K562 (cell line): ENCODE measurements at regions not wholly inside any gene's neighbourhood (a gene's known extent, or its start where the extent isn't known, plus 50 kb on each side); places are given as distances from the start of the nearest gene placed in this dataset.

ENCODE experiments used
- ATAC-seq: fragments of 200-7000 bp; cut with Tn5 transposase; 3 replicates; pipeline ENCODE4 v1.9.1; 2020; ENCODE audit warnings: moderate library complexity
- BruUV-seq: library from RNA; stranded (reverse); fragments of 400-500 nt; replicated peaks from 2 replicates; lab custom pipeline; 2021; lab: Mats Ljungman, UMichigan
- CTCF ChIA-PET: fragments of 300-600 bp; formaldehyde crosslinking; extraction: SDS; loops from one replicate; lab custom pipeline; 2021; ENCODE audit warnings: low intra/inter-chr PET ratio; lab: Yijun Ruan, JAX
- POLR2A ChIA-PET: fragments of 300-600, 350-650 bp; sonication (Branson Sonifier 250); formaldehyde crosslinking; extraction: SDS; loops from one replicate; lab custom pipeline; 2021; ENCODE audit warnings: antibody characterized with exemption, inconsistent platforms; lab: Yijun Ruan, JAX
- DNase-seq, 4 experiments: peaks; one replicate each; pipeline versions ENCODE4 v3.0.0 to v3.0.0-alpha.2; 2011 to 2018; ENCODE audit warnings: low spot score in 3 of 4, mixed read lengths in 3 of 4; ENCODE audit errors: extremely low read depth in 1 of 4
- FAIRE-seq: peaks from 2 replicates; lab custom pipeline; 2011; peaks lifted over from hg19 to GRCh38; lab: Jason Lieb, UNC
- H2AFZ ChIP-seq: 2 replicates; pipeline ENCODE4 v1.6.0; 2011; ENCODE audit warnings: low read depth, low read length, control low read depth, inconsistent platforms
- H3K27ac ChIP-seq: fragments of 200-600 bp; 3 replicates; pipeline ENCODE4 v1.8.0; 2011; ENCODE audit warnings: low read depth, mild to moderate bottlenecking, control low read depth, inconsistent platforms, low read length, moderate library complexity, mixed read lengths; ENCODE audit errors: extremely low read depth
- H3K27me3 ChIP-seq, 2 experiments: fragments of 300-600 bp in 1 of 2; 2 replicates in 1 of 2; 3 replicates in 1 of 2; pipeline versions ENCODE4 v1.6.0 to v1.8.0; 2011; ENCODE audit warnings: inconsistent platforms in 2 of 2, low read length in 2 of 2, mild to moderate bottlenecking in 1 of 2, mixed read lengths in 1 of 2, moderate library complexity in 1 of 2; ENCODE audit not compliant: control insufficient read depth in 2 of 2, insufficient read depth in 2 of 2
- H3K36me3 ChIP-seq: fragments of 300-600 bp; 3 replicates; pipeline ENCODE4 v1.8.0; 2011; ENCODE audit warnings: mild to moderate bottlenecking, low read length, inconsistent platforms; ENCODE audit not compliant: control insufficient read depth, insufficient read depth
- H3K4me1 ChIP-seq, 2 experiments: fragments of 200-600 bp in 1 of 2; replicated peaks in 1 of 2; 2 replicates in 1 of 2; 3 replicates in 1 of 2; pipeline versions ENCODE4 v1.5.1 to v1.8.0; 2011; ENCODE audit warnings: inconsistent platforms in 2 of 2, low read length in 2 of 2, mild to moderate bottlenecking in 1 of 2, mixed read lengths in 1 of 2, moderate library complexity in 1 of 2; ENCODE audit not compliant: control insufficient read depth in 2 of 2, insufficient read depth in 2 of 2
- H3K4me2 ChIP-seq: 2 replicates; pipeline ENCODE4 v1.6.1; 2011; ENCODE audit warnings: low read length, control low read depth, inconsistent platforms, mixed read lengths; ENCODE audit not compliant: insufficient read depth
- H3K4me3 ChIP-seq: fragments of 200-600 bp; sonication (generic), shearing (Covaris generic); 2 replicates; pipeline ENCODE4 v1.5.1; 2016; ENCODE audit warnings: control low read depth, inconsistent platforms
- H3K79me2 ChIP-seq: fragments of 200-600 bp; 3 replicates; pipeline ENCODE4 v1.8.0; 2011; ENCODE audit warnings: low read length, inconsistent platforms; ENCODE audit not compliant: control insufficient read depth, insufficient read depth
- H3K9ac ChIP-seq, 2 experiments: 2 replicates each; pipeline versions ENCODE4 v1.6.0 to v1.6.1; 2011; ENCODE audit warnings: low read depth in 2 of 2, low read length in 2 of 2, control low read depth in 1 of 2, inconsistent platforms in 1 of 2, mild to moderate bottlenecking in 1 of 2, mixed read lengths in 1 of 2; ENCODE audit not compliant: insufficient read depth in 1 of 2
- H3K9me1 ChIP-seq: one replicate; pipeline ENCODE4 v1.6.0; 2011; ENCODE audit warnings: inconsistent platforms, mild to moderate bottlenecking, low read length, moderate library complexity; ENCODE audit not compliant: control insufficient read depth, insufficient read depth
- H3K9me3 ChIP-seq: replicated peaks from 2 replicates; pipeline ENCODE4 v1.5.1; 2011; ENCODE audit warnings: low read depth, low read length, inconsistent platforms; ENCODE audit not compliant: control insufficient read depth, insufficient read depth
- H4K20me1 ChIP-seq: replicated peaks from 2 replicates; pipeline ENCODE4 v1.6.1; 2011; ENCODE audit warnings: low read length, inconsistent platforms, mixed read lengths; ENCODE audit not compliant: control insufficient read depth, insufficient read depth
- CC2D1A ChIP-seq: fragments of 450-650 bp; IDR thresholded peaks from 2 replicates; pipeline ENCODE4 v1.6.1; 2017; ENCODE audit warnings: mild to moderate bottlenecking
- ETV6 ChIP-seq, 3 experiments: fragments of 150-350 bp in 1 of 3; sonication (generic) in 1 of 3; formaldehyde crosslinking in 1 of 3; IDR thresholded peaks; 2 replicates each; pipeline versions ENCODE4 v1.6.1 to v1.8.0; 2014 to 2022; ENCODE audit warnings: borderline replicate concordance in 2 of 3, low read depth in 2 of 3, antibody characterized with exemption in 1 of 3, low read length in 1 of 3, mild to moderate bottlenecking in 1 of 3, missing genetic modification reagents in 1 of 3
- HNRNPL ChIP-seq: fragments of 200-400 bp; formaldehyde crosslinking; IDR thresholded peaks from 2 replicates; pipeline ENCODE4 v1.6.1; 2017; ENCODE audit warnings: low read depth, mild to moderate bottlenecking, low read length
- KHSRP ChIP-seq: fragments of 450-650 bp; IDR thresholded peaks from 2 replicates; pipeline ENCODE4 v1.6.1; 2017
- POLR3G ChIP-seq: IDR thresholded peaks from 2 replicates; pipeline ENCODE4 v1.6.1; 2011; ENCODE audit not compliant: insufficient read length, insufficient replicate concordance; ENCODE audit errors: extremely low read depth
- WHSC1 ChIP-seq: IDR thresholded peaks from one replicate; pipeline ENCODE4 v1.6.1; 2012; ENCODE audit warnings: low read length, control low read depth, inconsistent platforms
- ZNF79 ChIP-seq: fragments of 250-450 bp; sonication (Bioruptor Pico); IDR thresholded peaks from 2 replicates; pipeline ENCODE4 v1.4.0; 2020; ENCODE audit warnings: low read depth, mild to moderate bottlenecking, moderate library complexity
- WGBS: fragments of 100-300 bp; shearing (Covaris generic); methylation state at CpG from one replicate; pipeline ENCODE4 v1.1.6; 2016; ENCODE audit warnings: low coverage, mixed read lengths; ENCODE audit not compliant: insufficient coverage; ENCODE audit errors: missing lambda C conversion rate; 5-methylcytosine and 5-hydroxymethylcytosine counted together
- in situ Hi-C: fragments of 300-500 bp; cut with MboI; formaldehyde crosslinking; loops from 4 replicates; pipeline ENCODE4 v1.15.0; 2018; ENCODE audit warnings: inconsistent platforms, mixed read lengths
- intact Hi-C: fragments of 100-400 bp; cut with micrococcal nuclease; formaldehyde crosslinking; loops from 2 replicates; pipeline ENCODE4 v1.14.2; 2022
- TF ChIP-seq, protein P1 (sequence below), 2 experiments: IDR thresholded peaks in 1 of 2; conservative IDR thresholded peaks in 1 of 2; 2 replicates each; pipeline ENCODE4 v1.6.1; 2016; ENCODE audit warnings: low read depth in 2 of 2, mild to moderate bottlenecking in 1 of 2, missing compliant biosample characterization in 1 of 2, missing genetic modification characterization in 1 of 2, moderate library complexity in 1 of 2
- TF ChIP-seq, protein P2 (sequence below): fragments of 150-350 bp; IDR thresholded peaks from 2 replicates; pipeline ENCODE4 v1.6.1; 2014; ENCODE audit warnings: low read depth, mild to moderate bottlenecking, low read length, borderline replicate concordance
- TF ChIP-seq, protein P3 (sequence below): sonication (generic); formaldehyde crosslinking; IDR thresholded peaks from 2 replicates; pipeline ENCODE4 v1.9.0; 2022; ENCODE audit warnings: mild to moderate bottlenecking, missing genetic modification reagents
- TF ChIP-seq, protein P4 (sequence below): fragments of 250-450 bp; sonication (Bioruptor Pico); IDR thresholded peaks from 2 replicates; pipeline ENCODE4 v1.5.0; 2020; ENCODE audit warnings: mild to moderate bottlenecking, borderline replicate concordance

DNA sequence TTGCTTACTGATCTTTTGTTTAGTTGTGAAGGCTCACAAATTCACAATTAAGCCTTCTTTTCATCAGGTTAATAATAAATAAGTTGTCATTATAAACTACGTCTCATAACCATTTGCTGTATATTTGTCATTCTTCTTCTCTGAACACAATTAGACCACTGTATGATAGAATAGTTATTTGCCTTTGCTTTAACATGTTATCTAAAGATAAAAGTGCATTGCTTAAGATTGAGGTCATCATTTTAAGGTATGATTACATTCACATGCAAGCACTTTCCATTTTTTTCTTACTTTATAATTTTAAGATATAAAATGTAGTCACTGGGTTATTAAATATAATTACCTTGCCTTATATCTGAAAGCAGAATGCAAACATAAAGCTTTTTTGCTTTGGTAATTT, 80.1 kb upstream of the GLS start:
- no peaks in the 10 kb centered on the region for H3K9me3 ChIP-seq
- no peak for FAIRE-seq
- intact Hi-C loops: loop anchor here (10.0 kb wide), 3 partner anchors 266 to 706 kb away; partner anchors contain the start of gene NEMP2
- ChIA-PET CTCF (no interaction called here), POLR2A (interaction anchor here (1.5 kb wide), 1 partner anchor 8 kb away, joined by 3 read pairs; no protein-coding TSS in a partner anchor)
- BruUV-seq: no TSS peak
- no peak overlapping the region for H3K9ac ChIP-seq
- DNase-seq: no peak
- no peaks in the 10 kb centered on the region for H3K27me3 ChIP-seq
- H3K79me2 ChIP-seq: no peaks in the 10 kb centered on the region
- no peak overlapping the region for H3K4me3 ChIP-seq
- 25% methylated on average over 1 of the region's 1 CpG for WGBS
- H3K4me2 ChIP-seq: no peak overlapping the region
- in situ Hi-C loops: no loop called here
- H3K27ac ChIP-seq: no peak overlapping the region
- no peak for ATAC-seq
- no peaks in the 10 kb centered on the region for H3K36me3 ChIP-seq
- H2AFZ ChIP-seq: no peak overlapping the region
- no peaks in the 10 kb centered on the region for H3K9me1 ChIP-seq
- no peaks in the 10 kb centered on the region; a peak in 1 of 5 replicates for H3K4me1 ChIP-seq
- H4K20me1 ChIP-seq: no peaks in the 10 kb centered on the region
- no peak for TF ChIP-seq ETV6 (IDR thresholded peaks at IDR 0.05; ENCODE audit: borderline replicate concordance in 1 of 2, low read depth in 2 of 2, low read length in 1 of 2)
- TF ChIP-seq ETV6 (CRISPR knock-in tag; IDR thresholded peaks at IDR 0.05; ENCODE audit: borderline replicate concordance): no peak
- TF ChIP-seq, protein P1, sequence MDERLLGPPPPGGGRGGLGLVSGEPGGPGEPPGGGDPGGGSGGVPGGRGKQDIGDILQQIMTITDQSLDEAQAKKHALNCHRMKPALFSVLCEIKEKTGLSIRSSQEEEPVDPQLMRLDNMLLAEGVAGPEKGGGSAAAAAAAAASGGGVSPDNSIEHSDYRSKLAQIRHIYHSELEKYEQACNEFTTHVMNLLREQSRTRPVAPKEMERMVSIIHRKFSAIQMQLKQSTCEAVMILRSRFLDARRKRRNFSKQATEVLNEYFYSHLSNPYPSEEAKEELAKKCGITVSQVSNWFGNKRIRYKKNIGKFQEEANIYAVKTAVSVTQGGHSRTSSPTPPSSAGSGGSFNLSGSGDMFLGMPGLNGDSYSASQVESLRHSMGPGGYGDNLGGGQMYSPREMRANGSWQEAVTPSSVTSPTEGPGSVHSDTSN (CRISPR knock-in tag; IDR thresholded peaks at IDR 0.05; ENCODE audit: low read depth): no peak
- TF ChIP-seq, protein P1 (tag; conservative IDR thresholded peaks at IDR 0.05; ENCODE audit: low read depth): no peak
- no peak for TF ChIP-seq WHSC1
- no peak for TF ChIP-seq POLR3G
- TF ChIP-seq, protein P2, sequence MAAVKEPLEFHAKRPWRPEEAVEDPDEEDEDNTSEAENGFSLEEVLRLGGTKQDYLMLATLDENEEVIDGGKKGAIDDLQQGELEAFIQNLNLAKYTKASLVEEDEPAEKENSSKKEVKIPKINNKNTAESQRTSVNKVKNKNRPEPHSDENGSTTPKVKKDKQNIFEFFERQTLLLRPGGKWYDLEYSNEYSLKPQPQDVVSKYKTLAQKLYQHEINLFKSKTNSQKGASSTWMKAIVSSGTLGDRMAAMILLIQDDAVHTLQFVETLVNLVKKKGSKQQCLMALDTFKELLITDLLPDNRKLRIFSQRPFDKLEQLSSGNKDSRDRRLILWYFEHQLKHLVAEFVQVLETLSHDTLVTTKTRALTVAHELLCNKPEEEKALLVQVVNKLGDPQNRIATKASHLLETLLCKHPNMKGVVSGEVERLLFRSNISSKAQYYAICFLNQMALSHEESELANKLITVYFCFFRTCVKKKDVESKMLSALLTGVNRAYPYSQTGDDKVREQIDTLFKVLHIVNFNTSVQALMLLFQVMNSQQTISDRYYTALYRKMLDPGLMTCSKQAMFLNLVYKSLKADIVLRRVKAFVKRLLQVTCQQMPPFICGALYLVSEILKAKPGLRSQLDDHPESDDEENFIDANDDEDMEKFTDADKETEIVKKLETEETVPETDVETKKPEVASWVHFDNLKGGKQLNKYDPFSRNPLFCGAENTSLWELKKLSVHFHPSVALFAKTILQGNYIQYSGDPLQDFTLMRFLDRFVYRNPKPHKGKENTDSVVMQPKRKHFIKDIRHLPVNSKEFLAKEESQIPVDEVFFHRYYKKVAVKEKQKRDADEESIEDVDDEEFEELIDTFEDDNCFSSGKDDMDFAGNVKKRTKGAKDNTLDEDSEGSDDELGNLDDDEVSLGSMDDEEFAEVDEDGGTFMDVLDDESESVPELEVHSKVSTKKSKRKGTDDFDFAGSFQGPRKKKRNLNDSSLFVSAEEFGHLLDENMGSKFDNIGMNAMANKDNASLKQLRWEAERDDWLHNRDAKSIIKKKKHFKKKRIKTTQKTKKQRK: no peak
- TF ChIP-seq, protein P3, sequence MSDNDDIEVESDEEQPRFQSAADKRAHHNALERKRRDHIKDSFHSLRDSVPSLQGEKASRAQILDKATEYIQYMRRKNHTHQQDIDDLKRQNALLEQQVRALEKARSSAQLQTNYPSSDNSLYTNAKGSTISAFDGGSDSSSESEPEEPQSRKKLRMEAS (CRISPR knock-in tag): no peak
- no peak for TF ChIP-seq HNRNPL
- no peak for TF ChIP-seq KHSRP
- no peak for TF ChIP-seq CC2D1A
- TF ChIP-seq, protein P4, sequence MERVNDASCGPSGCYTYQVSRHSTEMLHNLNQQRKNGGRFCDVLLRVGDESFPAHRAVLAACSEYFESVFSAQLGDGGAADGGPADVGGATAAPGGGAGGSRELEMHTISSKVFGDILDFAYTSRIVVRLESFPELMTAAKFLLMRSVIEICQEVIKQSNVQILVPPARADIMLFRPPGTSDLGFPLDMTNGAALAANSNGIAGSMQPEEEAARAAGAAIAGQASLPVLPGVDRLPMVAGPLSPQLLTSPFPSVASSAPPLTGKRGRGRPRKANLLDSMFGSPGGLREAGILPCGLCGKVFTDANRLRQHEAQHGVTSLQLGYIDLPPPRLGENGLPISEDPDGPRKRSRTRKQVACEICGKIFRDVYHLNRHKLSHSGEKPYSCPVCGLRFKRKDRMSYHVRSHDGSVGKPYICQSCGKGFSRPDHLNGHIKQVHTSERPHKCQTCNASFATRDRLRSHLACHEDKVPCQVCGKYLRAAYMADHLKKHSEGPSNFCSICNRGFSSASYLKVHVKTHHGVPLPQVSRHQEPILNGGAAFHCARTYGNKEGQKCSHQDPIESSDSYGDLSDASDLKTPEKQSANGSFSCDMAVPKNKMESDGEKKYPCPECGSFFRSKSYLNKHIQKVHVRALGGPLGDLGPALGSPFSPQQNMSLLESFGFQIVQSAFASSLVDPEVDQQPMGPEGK (CRISPR knock-in tag): no peak
- TF ChIP-seq ZNF79 (CRISPR knock-in tag): no peak
